Endothelial cell of umbilical vein (primary cell): ENCODE measurements at regions not wholly inside any gene's neighbourhood (a gene's known extent, or its start where the extent isn't known, plus 50 kb on each side); places are given as distances from the start of the nearest gene placed in this dataset.

Experiments
- CTCF ChIP-seq, 2 donors: IDR thresholded peaks; 1 replicate in 1 of 2; 2 replicates in 1 of 2; pipeline ENCODE4 v1.5.1; 2011; ENCODE audit warnings: low read length in 2 of 2, mild to moderate bottlenecking in 2 of 2, moderate library complexity in 2 of 2, control low read depth in 1 of 2, inconsistent platforms in 1 of 2, low read depth in 1 of 2; ENCODE audit not compliant: insufficient read depth in 1 of 2; ENCODE audit errors: extremely low read depth in 1 of 2
- MYC ChIP-seq: IDR thresholded peaks from one replicate; pipeline ENCODE4 v1.6.1; 2011; ENCODE audit warnings: mild to moderate bottlenecking, low read depth, low read length

GRCh38 chr22:26884921-26885320 is 227.5 kb downstream of the MIAT start:
- TF ChIP-seq MYC (no peak), CTCF (IDR thresholded peaks at IDR 0.05; ENCODE audit: extremely low read depth in 1 of 2, insufficient read depth in 1 of 2, low read depth in 1 of 2, low read length in 2 of 2) (no peak)
